Lower lobe of right lung (tissue), 2 donors: ENCODE measurements at regions not wholly inside any gene's neighbourhood (a gene's known extent, or its start where the extent isn't known, plus 50 kb on each side); places are given as distances from the start of the nearest gene placed in this dataset.

Experiments used
- ATAC-seq, 2 donors: fragments of 200-7000 bp; cut with Tn5 transposase; one replicate each; pipeline ENCODE4 v1.9.1; 2020 to 2022; ENCODE audit warnings: mild to moderate bottlenecking in 2 of 2, moderate library complexity in 2 of 2
- DNase-seq: peaks from one replicate; pipeline ENCODE4 v3.0.0-alpha.2; 2020
- H3K27ac ChIP-seq: fragments of 200-600 bp; one replicate; pipeline ENCODE4 v1.8.0; 2022
- H3K27me3 ChIP-seq: fragments of 200-600 bp; one replicate; pipeline ENCODE4 v1.8.0; 2022; ENCODE audit warnings: low read depth
- H3K36me3 ChIP-seq: fragments of 200-600 bp; one replicate; pipeline ENCODE4 v1.8.0; 2022; ENCODE audit warnings: mild to moderate bottlenecking
- H3K4me1 ChIP-seq: fragments of 200-600 bp; one replicate; pipeline ENCODE4 v1.8.0; 2022
- H3K4me3 ChIP-seq: fragments of 200-600 bp; one replicate; pipeline ENCODE4 v1.8.0; 2022; ENCODE audit warnings: mild to moderate bottlenecking
- H3K9me3 ChIP-seq: fragments of 200-600 bp; one replicate; pipeline ENCODE4 v1.8.0; 2022
- intact Hi-C: fragments of 100-400 bp; cut with DNase I; formaldehyde crosslinking; loops from one replicate; pipeline ENCODE4 v1.11.0; 2022
- TF ChIP-seq, protein P1 (sequence below): fragments of 200-600 bp; IDR thresholded peaks from one replicate; pipeline ENCODE4 v1.8.0; 2022; ENCODE audit warnings: antibody characterized with exemption, mild to moderate bottlenecking
- donor health status: DM: no; HTN: yes; CAD: no; lungs with severe emphysema.

DNA sequence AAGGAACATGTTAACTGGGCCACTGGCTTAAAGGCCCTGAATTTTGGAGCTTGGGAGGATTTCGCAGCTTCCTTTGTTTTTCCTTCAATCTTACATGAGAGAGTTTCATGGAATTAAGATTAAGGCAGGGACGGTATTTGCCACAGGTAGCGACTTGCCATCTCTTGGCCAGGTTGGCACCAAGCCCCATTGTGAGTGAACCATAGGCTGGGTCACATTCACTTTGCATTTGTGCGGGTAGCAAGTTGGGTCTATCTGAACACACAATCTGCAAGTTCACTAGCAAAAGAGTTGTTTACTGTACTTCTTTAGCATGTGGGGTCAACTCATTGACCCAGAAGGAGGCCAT is 106.2 kb upstream of the ATP1A1 start:
- DNase-seq, result no peak
- Histone ChIP-seq H3K27ac (no peak overlapping the region), H3K27me3 (no peaks in the 10 kb centered on the region), H3K36me3 (no peaks in the 10 kb centered on the region), H3K4me3 (no peak overlapping the region), H3K9me3 (no peaks in the 10 kb centered on the region), H3K4me1 (no peaks in the 10 kb centered on the region)
- ATAC-seq, result no peak
- TF ChIP-seq, protein P1, sequence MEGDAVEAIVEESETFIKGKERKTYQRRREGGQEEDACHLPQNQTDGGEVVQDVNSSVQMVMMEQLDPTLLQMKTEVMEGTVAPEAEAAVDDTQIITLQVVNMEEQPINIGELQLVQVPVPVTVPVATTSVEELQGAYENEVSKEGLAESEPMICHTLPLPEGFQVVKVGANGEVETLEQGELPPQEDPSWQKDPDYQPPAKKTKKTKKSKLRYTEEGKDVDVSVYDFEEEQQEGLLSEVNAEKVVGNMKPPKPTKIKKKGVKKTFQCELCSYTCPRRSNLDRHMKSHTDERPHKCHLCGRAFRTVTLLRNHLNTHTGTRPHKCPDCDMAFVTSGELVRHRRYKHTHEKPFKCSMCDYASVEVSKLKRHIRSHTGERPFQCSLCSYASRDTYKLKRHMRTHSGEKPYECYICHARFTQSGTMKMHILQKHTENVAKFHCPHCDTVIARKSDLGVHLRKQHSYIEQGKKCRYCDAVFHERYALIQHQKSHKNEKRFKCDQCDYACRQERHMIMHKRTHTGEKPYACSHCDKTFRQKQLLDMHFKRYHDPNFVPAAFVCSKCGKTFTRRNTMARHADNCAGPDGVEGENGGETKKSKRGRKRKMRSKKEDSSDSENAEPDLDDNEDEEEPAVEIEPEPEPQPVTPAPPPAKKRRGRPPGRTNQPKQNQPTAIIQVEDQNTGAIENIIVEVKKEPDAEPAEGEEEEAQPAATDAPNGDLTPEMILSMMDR, result no peak
- intact Hi-C loops, result no loop called here

DNA sequence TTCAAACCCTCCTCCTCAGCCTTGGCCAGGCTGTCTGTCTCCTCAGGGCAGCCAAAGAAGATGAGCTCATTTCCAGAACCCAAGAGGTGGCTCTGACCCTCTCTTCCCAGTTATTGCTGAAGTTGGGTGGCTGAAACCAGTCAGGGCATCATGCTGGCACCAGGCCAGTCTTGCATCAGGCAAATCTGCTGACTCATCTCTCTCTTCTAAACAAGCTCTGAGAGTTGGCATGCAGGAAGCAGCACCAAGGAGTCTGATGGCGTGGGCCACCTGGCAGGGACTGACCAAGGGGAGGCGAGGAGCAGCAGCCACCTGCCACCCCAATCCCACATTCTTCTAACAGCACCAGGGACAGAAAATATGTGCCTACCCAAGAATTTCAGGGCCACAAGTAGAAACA is 104.8 kb upstream of the ATP1A1 start:
- DNase-seq, result peak; percentile 62
- H3K27ac ChIP-seq, result no peak overlapping the region
- ATAC-seq, result peak; percentile 21 to 49
- intact Hi-C loops, result no loop called here
- no peak overlapping the region for H3K4me3 ChIP-seq
- TF ChIP-seq, protein P1, result no peak
- no peaks in the 10 kb centered on the region for H3K36me3 ChIP-seq
- H3K9me3 ChIP-seq, result no peaks in the 10 kb centered on the region
- H3K4me1 ChIP-seq, result no peaks in the 10 kb centered on the region
- H3K27me3 ChIP-seq, result no peaks in the 10 kb centered on the region

DNA sequence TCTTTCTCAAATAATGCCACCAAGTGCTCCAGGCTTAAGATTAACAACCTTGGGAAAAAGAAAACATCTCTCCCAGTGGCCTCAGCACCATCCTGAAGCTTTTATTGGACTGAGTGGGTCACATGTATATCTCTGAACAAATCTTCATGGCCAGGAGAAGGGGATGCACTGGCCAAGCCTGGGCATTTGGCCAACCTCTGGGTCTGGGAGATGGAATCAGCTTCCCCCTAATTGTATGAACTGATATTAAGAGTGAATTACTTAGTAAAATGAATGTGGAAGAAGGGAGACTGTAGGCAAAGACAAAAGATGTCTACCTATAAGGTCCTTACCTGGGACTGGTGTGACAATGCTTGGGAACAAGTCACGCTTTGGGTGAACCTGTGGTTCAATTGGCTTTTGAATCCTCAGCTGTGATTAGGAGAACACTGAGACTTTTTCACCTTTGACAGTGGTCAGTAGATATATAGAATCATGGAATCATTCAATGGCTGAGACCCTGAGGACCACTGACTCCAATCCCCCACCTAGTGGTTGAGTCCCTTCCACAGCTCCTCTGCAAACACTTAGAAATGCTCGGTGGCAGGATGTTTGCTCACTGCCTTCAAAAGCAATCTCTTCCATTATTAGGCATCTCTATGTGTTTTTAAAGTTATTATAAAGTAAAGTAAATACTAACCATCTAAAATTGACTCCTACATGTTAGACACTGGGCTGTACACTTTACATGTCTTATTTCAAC is 102.6 kb upstream of the ATP1A1 start:
- H3K36me3 ChIP-seq, result no peaks in the 10 kb centered on the region
- no peak for DNase-seq
- no peak for ATAC-seq
- intact Hi-C loops, result no loop called here
- no peak overlapping the region for H3K4me3 ChIP-seq
- no peaks in the 10 kb centered on the region for H3K27me3 ChIP-seq
- no peaks in the 10 kb centered on the region for H3K4me1 ChIP-seq
- TF ChIP-seq, protein P1, result no peak
- H3K9me3 ChIP-seq, result no peaks in the 10 kb centered on the region
- no peak overlapping the region for H3K27ac ChIP-seq

DNA sequence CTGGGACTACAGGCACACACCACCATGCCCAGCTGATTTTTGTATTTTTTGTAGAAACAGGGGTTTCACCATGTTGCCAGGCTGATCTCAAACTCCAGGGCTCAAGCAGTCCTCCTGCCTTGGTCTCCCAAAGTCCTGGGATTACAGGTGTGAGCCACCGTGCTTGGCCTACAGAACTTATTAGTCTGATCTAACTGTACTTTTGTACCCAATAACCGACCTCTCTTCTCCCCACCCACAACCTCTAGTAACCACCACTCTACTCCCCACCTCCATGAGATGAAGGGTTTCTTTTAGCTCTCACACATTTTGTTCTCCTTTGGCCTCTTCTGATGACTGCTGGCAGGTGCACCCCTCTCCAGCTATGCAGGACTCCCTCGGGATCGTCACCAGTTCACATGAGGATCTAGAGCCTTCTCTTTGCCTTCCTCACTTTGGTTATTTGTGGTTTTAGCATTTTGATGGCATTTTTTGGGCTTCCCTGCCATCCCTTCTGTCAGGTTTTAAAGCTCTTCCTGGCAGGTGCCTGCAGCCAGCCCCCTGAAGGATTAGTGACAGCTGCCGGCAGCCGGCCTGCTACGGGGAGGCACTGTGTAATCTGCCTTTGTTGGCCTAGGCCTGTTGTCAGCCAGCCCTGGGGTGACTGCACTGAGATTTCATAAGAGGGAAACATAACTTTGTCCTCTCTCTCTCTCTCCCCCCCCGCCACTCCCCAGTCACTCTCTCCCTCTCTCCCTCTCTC is 99.8 kb upstream of the ATP1A1 start:
- no peaks in the 10 kb centered on the region for H3K9me3 ChIP-seq
- no peaks in the 10 kb centered on the region for H3K27me3 ChIP-seq
- intact Hi-C loops, result no loop called here
- no peak overlapping the region for H3K4me3 ChIP-seq
- ATAC-seq (peak; percentile 59 to 71), DNase-seq (no peak)
- H3K4me1 ChIP-seq, result no peaks in the 10 kb centered on the region
- TF ChIP-seq, protein P1, result no peak
- no peak overlapping the region for H3K27ac ChIP-seq
- no peaks in the 10 kb centered on the region for H3K36me3 ChIP-seq

DNA sequence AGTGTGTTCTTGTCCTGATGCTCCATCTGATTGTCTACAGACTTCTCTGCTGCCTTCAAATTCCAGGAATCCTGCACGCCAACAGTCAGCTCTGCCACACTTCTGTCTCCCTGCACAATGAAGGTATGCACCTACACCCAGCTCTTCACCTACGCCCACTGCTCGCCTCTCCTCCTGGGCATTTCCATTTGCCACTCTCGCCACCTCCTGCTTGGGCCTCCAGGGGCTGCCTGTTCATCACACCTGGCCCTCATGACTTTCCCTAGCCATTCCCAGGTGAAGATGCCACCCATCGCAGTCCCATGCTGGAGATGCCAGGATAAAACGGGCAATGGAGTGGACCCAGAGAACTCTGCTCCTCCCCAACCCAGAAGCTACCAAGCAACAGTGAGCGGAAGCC is 96.5 kb upstream of the ATP1A1 start:
- H3K9me3 ChIP-seq, result no peaks in the 10 kb centered on the region
- intact Hi-C loops, result no loop called here
- no peak for DNase-seq
- TF ChIP-seq, protein P1, result no peak
- H3K27me3 ChIP-seq, result peaks cover 7% of the 10 kb centered on the region
- ATAC-seq, result no peak
- no peak overlapping the region for H3K27ac ChIP-seq
- H3K4me1 ChIP-seq, result no peaks in the 10 kb centered on the region
- H3K4me3 ChIP-seq, result no peak overlapping the region
- no peaks in the 10 kb centered on the region for H3K36me3 ChIP-seq
